ENCODE measurements at regions not wholly inside any gene's neighbourhood (a gene's known extent, or its start where the extent isn't known, plus 50 kb on each side); places are given as distances from the start of the nearest gene placed in this dataset.

- BruUV-seq (replicated peaks) = no TSS peak
- intact Hi-C loops (cut with micrococcal nuclease) = no loop called here
- ChIA-PET RAD21 (ENCODE audit: low non-redundant PET in 1 of 2, low total read pairs in 2 of 2, uncharacterized antibody in 2 of 2, unreplicated experiment in 2 of 2) (no interaction called here), POLR2A (no interaction called here), CTCF (no interaction called here)
- Histone ChIP-seq H3K9me3 (ENCODE audit: control insufficient read depth in 1 of 2, insufficient read depth in 1 of 2, low read depth in 1 of 2, low read length in 2 of 2) (no peaks in the 10 kb centered on the region), H2AFZ (ENCODE audit: low read depth, low read length, poor library complexity, severe bottlenecking) (no peak overlapping the region), H3K4me2 (ENCODE audit: low read length) (no peak overlapping the region), H3K4me3 (replicated peaks in 1 of 2; ENCODE audit: low read depth in 1 of 2, low read length in 2 of 2) (no peak overlapping the region), H4K20me1 (ENCODE audit: insufficient read depth) (no peaks in the 10 kb centered on the region), H3K79me2 (ENCODE audit: insufficient read depth, low read length) (no peaks in the 10 kb centered on the region), H3K9me2 (ENCODE audit: insufficient read depth) (no peaks in the 10 kb centered on the region), H3K36me3 (ENCODE audit: control insufficient read depth in 1 of 2, insufficient read depth in 2 of 2, low read length in 2 of 2) (no peaks in the 10 kb centered on the region), H3K4me1 (ENCODE audit: control insufficient read depth in 1 of 2, insufficient read depth in 2 of 2, low read length in 2 of 2) (peaks cover 10 to 11% of the 10 kb centered on the region in 2 experiments), H3K27ac (ENCODE audit: low read depth, low read length) (no peak overlapping the region), H3K27me3 (ENCODE audit: insufficient read depth, low read length) (no peaks in the 10 kb centered on the region), H3K9ac (ENCODE audit: low read length) (no peak overlapping the region)
- no peak for TF ChIP-seq EGR1 (IDR thresholded peaks at IDR 0.05; ENCODE audit: low read depth)
- no peak for TF ChIP-seq POLR2A (IDR thresholded peaks at IDR 0.05; ENCODE audit: borderline replicate concordance, extremely low read depth, insufficient read depth, insufficient read length)
- TF ChIP-seq REST (IDR thresholded peaks at IDR 0.05; ENCODE audit: low read depth) = no peak
- TF ChIP-seq TCF7L2 (IDR thresholded peaks at IDR 0.05; ENCODE audit: borderline replicate concordance, extremely low read depth, insufficient read depth, insufficient read length) = no peak
- no peak for ATAC-seq
- no peak for DNase-seq (ENCODE audit: low read depth, low spot score)
Measured at GRCh38 chr5:74549384-74549783, 91.1 kb downstream of the ENC1 start.

- Histone ChIP-seq H3K9me2 (ENCODE audit: insufficient read depth) (no peaks in the 10 kb centered on the region), H3K4me3 (replicated peaks in 1 of 2; ENCODE audit: low read depth in 1 of 2, low read length in 2 of 2) (no peak overlapping the region), H2AFZ (ENCODE audit: low read depth, low read length, poor library complexity, severe bottlenecking) (no peak overlapping the region), H3K4me1 (ENCODE audit: control insufficient read depth in 1 of 2, insufficient read depth in 2 of 2, low read length in 2 of 2) (peaks cover 30 to 36% of the 10 kb centered on the region in 2 experiments), H3K9ac (ENCODE audit: low read length) (no peak overlapping the region), H3K27me3 (ENCODE audit: insufficient read depth, low read length) (no peaks in the 10 kb centered on the region), H3K36me3 (ENCODE audit: control insufficient read depth in 1 of 2, insufficient read depth in 2 of 2, low read length in 2 of 2) (no peaks in the 10 kb centered on the region), H4K20me1 (ENCODE audit: insufficient read depth) (no peaks in the 10 kb centered on the region), H3K79me2 (ENCODE audit: insufficient read depth, low read length) (no peaks in the 10 kb centered on the region), H3K4me2 (ENCODE audit: low read length) (no peak overlapping the region), H3K27ac (ENCODE audit: low read depth, low read length) (no peak overlapping the region), H3K9me3 (ENCODE audit: control insufficient read depth in 1 of 2, insufficient read depth in 1 of 2, low read depth in 1 of 2, low read length in 2 of 2) (no peaks in the 10 kb centered on the region)
- BruUV-seq (replicated peaks) = no TSS peak
- ATAC-seq (no peak), DNase-seq (ENCODE audit: low read depth, low spot score) (no peak)
- intact Hi-C loops (cut with micrococcal nuclease) = no loop called here
- RAD21 ChIA-PET (ENCODE audit: low non-redundant PET in 1 of 2, low total read pairs in 2 of 2, uncharacterized antibody in 2 of 2, unreplicated experiment in 2 of 2) = no interaction called here
- CTCF ChIA-PET = no interaction called here
- POLR2A ChIA-PET = no interaction called here
- TF ChIP-seq ATF3 (IDR thresholded peaks at IDR 0.05) (no peak), YY1 (IDR thresholded peaks at IDR 0.05; ENCODE audit: extremely low read depth, insufficient replicate concordance, low read depth, low read length) (no peak), RAD21 (IDR thresholded peaks at IDR 0.05; ENCODE audit: low read depth) (no peak), POLR2AphosphoS5 (IDR thresholded peaks at IDR 0.05; ENCODE audit: low read depth, low read length) (no peak), MAX (IDR thresholded peaks at IDR 0.05) (no peak), POLR2A (IDR thresholded peaks at IDR 0.05; ENCODE audit: borderline replicate concordance, extremely low read depth, insufficient read depth, insufficient read length) (no peak), JUND (IDR thresholded peaks at IDR 0.05) (no peak)
- TF ChIP-seq, protein P1, sequence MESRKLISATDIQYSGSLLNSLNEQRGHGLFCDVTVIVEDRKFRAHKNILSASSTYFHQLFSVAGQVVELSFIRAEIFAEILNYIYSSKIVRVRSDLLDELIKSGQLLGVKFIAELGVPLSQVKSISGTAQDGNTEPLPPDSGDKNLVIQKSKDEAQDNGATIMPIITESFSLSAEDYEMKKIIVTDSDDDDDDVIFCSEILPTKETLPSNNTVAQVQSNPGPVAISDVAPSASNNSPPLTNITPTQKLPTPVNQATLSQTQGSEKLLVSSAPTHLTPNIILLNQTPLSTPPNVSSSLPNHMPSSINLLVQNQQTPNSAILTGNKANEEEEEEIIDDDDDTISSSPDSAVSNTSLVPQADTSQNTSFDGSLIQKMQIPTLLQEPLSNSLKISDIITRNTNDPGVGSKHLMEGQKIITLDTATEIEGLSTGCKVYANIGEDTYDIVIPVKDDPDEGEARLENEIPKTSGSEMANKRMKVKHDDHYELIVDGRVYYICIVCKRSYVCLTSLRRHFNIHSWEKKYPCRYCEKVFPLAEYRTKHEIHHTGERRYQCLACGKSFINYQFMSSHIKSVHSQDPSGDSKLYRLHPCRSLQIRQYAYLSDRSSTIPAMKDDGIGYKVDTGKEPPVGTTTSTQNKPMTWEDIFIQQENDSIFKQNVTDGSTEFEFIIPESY (IDR thresholded peaks at IDR 0.05; ENCODE audit: extremely low read depth, insufficient replicate concordance, low read length) = no peak
- TF ChIP-seq, protein P2, sequence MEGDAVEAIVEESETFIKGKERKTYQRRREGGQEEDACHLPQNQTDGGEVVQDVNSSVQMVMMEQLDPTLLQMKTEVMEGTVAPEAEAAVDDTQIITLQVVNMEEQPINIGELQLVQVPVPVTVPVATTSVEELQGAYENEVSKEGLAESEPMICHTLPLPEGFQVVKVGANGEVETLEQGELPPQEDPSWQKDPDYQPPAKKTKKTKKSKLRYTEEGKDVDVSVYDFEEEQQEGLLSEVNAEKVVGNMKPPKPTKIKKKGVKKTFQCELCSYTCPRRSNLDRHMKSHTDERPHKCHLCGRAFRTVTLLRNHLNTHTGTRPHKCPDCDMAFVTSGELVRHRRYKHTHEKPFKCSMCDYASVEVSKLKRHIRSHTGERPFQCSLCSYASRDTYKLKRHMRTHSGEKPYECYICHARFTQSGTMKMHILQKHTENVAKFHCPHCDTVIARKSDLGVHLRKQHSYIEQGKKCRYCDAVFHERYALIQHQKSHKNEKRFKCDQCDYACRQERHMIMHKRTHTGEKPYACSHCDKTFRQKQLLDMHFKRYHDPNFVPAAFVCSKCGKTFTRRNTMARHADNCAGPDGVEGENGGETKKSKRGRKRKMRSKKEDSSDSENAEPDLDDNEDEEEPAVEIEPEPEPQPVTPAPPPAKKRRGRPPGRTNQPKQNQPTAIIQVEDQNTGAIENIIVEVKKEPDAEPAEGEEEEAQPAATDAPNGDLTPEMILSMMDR (IDR thresholded peaks at IDR 0.05 in 2 of 3, conservative IDR thresholded peaks at IDR 0.05 in 1 of 3; ENCODE audit: borderline replicate concordance in 1 of 3, insufficient read depth in 1 of 3, low read depth in 2 of 3, low read length in 2 of 3) = no peak
Measured at GRCh38 chr5:74546796-74547195, 93.7 kb downstream of the ENC1 start.
